A204.1 (cell line): ENCODE measurements at regions not wholly inside any gene's neighbourhood (a gene's known extent, or its start where the extent isn't known, plus 50 kb on each side); places are given as distances from the start of the nearest gene placed in this dataset.

Experiments
- FAIRE-seq: peaks from 2 replicates; lab custom pipeline; 2012; peaks lifted over from hg19 to GRCh38; lab: Jason Lieb, UNC

DNA sequence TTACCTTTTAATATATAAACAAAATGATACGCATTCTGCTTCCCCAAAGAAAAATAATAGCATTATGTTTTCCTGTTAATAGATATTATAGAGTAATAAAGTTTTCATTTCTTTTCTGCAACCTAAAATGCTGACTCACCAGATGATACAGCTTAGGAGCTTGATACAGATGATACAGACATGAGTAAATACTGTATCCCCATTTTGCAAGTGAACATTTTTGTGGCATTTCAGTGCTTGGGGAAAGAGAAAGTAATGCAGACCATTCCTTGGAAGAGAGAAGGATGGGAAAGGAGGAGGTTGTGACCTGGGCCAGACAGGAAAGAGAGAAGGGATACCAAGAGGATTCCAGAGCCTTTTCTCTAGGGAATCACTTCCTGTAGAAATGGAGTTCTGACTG lies 97.5 kb upstream of the FSHR start:
- FAIRE-seq: no peak

DNA sequence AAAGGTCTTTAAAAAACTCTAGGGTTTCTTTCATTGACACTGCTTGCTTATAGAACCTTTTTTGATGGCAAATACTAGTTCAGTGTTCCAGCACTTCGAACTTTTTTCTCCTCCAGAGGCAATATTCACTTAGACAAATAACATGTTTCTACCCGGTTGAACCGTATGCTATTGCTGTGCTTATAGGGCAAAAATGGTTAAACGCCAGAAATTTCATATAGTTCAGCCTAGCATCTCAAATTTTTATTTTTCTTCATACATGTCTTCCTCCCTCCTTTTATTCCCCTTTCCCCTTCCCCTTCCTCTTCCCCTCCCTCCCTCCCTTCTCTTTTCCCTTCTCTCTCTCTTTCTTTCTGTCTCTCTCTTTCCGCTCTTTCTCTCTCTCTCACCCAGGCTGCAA lies 96.9 kb upstream of the FSHR start:
- no peak for FAIRE-seq

DNA sequence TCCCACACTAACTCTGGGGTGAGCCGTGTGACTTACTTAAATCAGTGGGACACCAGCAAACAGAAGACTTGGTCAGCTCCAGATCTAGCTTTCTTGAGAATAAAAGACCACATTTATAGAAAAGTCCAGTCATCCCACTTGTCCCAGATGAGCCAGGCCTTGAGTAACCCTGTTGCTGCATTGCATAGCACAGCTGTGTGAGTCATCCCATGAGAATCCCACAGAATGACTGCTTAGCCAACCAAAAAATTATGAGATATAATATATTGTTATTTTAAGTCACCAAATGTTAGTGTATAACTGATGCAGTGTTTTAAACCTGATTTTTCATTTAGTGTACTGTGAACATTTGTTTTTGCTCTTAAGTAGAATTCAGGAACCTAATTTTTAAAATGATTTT lies 94.2 kb upstream of the FSHR start:
- FAIRE-seq: no peak

DNA sequence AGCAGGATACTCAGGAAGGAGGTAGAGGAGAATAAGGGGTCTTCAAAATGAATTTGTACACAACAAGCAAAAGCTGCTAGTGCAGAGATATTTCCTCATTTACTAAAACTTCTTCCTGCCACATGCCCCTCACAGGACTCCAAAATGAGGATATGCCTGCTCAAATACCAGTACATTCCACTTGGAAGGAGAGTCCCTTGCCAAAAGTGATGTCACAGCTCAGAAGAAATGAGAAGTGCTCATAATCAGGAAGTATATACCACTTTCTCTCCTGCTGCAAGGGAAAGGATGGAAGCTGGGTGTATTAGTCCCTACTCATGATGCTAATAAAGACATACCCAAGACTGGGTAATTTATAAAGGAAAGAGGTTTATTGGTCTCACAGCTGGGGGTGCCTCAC lies 87.7 kb upstream of the FSHR start:
- FAIRE-seq: no peak

DNA sequence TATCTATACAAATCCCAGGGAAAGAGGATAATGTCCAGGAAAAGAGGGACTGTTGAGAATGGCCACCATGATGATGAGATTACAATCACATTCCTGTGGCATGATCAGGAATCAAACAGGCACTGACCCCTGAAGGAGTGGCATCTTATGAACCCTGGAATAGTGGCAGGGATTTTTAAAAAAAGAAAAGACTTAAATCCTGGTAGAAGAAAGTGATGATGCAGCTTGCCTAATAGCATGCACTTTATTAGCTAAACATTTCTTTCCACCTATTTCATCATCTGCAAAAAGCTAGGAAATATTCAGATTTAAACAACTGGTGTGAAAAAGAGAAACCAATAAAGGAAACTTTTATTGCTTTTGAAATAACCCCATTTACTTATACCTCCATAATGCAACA lies 87.2 kb upstream of the FSHR start:
- FAIRE-seq: no peak

DNA sequence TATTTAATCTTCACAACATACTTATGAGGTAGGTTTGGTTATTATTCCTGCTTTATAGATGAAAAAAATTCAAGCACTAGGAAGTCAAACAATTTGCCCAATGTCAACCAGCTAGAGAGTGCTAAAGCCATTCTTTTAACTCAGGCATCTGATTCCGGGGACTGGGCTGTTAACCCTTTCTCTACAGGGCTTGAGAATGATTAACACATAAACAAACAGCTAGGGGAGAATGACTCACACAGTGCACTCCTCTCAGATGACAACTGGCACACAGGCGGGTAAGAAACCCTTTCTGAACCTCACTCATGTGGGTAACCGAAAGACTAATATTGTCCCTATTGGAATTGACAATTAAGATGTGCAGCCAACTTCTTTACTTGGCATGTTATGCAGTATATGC lies 86.3 kb upstream of the FSHR start:
- FAIRE-seq: no peak

DNA sequence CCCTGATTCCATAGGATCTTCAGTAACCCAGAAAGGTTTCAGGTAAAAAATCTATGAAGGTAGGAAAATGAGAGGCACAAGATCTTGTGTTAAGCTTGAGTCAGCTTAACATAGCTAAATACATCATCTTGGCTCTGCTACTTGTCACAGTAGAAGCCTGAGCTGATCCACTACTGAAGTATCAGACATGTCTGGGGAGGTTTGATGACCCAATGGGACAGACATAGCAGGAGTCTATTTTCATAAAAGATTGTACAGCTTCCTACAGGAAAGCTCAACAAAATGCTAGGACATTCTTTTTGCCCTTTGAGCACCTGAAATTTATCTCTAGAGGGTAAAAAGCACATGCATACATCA lies 84.3 kb upstream of the FSHR start:
- no peak for FAIRE-seq

DNA sequence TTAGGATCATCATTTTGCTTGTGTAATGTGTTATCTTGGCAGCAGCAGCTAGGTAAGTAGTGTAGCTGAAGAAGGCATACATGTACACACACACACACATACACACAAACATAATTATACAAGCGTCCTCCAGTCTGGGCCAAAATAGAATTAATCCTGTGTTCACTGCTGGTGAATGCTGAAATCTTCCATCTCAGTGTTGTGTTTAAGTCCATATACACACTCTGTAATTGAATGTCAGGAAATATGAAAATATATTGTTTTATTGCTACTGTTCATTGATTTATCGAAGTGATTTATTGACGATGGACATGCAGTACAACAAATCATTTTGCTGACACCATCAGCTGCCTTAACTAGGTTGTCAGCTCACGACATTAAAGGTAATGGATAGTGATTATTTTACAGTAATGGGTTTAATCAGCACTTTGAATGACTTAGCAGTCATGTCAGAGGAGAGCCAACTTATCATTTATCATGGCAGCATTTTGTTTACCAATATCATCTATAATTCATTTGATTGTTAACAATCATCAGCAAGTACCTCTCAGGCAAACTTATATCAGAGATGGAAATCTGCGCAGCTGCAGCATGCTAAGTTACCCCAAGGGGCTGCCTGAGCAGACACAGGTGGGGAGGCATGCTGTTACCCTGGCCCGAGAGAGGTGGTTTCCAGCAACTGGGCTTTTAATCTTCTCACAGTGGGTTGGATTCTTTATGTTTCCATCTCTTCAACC lies 83.7 kb upstream of the FSHR start:
- FAIRE-seq: no peak

DNA sequence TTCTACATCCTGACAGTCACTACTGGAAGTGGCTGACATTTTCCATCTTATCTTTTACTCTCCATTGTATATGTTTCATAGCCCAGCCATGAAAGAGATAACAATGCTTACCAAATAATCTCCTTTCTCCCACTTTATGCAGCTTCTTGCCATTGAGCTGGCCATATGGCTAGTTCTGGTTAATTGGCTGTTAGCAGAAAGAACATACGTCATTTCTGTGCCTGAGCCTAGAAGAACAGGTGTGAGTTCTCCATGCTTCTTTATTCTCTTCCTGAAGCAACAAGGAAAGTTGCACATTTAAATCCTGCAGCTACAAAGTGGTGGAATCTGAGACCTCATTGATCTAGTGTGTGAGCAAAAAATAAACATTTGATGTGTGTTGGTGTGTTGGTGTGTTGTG lies 82.0 kb upstream of the FSHR start:
- FAIRE-seq: no peak

DNA sequence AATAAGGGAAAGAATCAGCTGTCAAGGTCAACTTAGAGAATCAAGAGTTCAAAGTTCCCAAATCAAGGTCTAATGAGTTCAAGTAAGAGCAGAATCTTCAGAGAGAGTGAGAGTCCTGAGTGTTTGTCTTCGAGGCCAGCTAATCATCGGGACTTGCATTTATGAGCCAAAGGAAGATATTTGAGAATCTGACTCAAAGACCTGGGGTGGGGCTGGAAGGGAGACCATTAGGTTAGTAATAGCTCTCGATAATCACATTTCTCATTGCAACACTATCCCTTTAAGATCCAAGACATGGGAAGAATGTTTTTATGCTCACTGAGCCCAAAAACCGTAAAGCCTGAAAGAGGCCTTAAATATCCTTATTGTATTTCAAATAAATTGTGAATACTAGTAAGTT lies 72.0 kb upstream of the FSHR start:
- no peak for FAIRE-seq

DNA sequence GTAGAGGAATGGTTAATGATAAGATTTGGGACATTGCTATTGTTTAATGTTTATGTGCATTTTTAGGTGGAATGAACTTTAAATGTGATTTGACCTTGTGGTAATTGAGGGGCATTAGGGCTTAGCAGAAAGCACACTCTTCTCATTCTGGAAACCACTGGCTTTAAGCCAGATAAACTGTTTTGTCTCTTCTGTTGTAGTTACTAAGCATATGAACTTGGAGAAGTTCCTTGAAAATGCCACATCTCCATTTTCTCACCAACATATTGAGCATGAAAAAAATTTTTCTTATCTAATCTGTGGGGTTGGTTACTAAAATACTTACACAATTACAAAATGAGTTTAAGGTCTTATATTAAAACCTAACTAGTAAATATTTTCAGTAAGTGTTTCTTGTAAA lies 70.8 kb upstream of the FSHR start:
- no peak for FAIRE-seq

DNA sequence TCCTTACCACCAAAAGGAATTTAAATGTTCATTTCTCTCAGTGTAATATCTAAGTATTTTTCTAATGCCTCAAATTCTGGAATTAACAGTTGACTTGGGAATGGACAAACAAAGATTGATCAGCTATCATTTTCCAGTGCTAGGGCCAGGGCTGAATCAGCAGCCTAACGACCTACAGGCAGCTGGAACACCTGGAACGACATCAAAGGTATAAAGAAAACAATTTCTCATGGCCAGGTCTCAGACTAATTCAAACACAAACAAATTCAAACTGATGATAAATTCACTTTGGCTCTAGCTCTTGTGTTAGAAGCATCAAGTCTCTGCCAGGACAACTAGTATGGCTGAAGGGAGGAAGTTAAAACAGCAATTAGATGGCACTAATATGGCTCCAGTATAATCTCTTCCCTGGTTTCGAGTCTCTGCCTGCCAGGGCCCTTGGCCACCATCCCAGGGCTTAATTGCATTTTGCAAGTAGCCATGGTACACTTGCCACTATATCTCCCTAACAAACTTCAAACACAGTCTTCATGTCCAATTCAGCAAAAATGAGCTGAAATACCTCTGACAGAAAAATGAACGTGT lies 70.2 kb upstream of the FSHR start:
- FAIRE-seq: no peak

DNA sequence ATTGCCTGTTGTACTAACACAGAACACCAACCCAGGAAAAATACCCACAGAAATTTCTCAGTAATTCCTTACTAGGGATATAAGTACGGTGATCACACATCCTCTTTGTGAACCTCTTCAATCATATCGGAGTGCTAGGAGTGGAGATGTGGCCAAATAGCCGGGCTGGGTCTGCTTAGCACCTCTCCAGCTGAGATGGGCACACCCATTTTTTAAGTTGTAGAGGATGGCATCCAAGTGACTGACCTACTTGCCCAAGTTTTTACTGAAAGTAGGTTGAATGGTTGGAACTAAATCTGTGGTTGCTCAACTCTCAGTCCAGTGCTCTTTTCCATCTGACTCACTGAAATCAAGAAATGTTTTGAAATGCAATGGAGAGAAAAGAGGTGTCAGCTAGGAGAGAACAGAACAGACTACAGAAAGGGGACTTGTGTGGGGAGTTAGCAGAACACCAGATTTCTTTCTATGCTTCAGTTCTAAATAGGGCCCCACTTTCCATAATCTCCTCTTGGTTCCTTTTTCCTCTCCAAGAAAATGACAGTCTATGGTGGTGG lies 68.7 kb upstream of the FSHR start:
- no peak for FAIRE-seq

DNA sequence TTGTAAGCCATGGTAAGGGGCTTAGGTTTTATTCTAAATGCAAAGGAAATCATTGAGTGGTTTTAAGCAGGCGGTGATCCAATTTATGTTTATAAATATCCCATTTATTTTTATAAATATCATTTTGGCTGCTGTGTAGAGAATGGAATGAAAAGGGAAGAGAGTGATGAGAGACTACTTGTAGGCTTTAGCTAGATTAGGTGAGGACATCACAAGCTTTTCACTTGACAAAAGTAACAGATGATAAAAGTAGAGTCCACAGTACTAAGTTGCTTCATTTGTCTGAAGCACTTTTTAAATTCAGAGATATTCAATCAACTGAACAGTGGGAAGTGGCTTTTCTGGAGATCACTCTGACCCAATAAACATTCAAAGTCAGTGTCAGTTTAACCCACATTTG lies 65.4 kb upstream of the FSHR start:
- no peak for FAIRE-seq

DNA sequence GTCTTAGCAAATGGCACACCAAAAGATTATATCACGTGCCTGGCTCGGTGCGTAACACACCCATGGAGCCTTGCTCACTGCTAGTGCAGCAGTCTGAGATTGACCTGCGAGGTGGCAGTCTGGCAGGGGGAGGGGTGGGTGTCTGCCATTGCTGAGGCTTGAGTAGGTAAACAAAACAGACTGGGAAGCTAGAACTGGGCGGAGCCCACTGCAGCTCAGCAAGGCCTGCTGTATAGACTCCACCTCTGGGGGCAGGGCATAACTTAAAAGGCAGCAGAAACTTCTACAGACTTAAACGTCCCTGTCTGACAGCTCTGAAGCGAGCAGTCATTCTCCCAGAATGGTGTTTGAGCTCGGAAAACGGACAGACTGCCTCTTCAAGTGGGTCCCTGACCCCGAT lies 55.9 kb upstream of the FSHR start:
- no peak for FAIRE-seq

DNA sequence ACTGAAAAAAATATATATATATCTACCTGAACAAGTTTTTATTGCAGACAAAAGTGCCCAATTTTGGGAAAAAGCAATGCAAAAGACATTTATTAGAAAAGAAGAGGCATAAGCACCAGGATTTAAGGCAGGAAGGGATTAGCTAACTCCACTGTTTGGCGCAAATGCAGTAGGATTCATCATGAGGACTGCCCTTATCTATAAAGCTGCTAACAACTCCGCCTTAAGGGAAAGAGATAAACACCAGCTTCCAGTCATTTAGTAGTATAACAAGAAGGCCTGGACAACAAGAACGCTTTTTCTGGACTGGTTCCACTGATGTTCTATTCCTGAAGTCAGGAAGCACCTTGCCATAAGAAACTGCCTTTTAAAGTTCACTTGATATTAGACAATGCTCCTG lies 52.9 kb upstream of the FSHR start:
- no peak for FAIRE-seq
